Neural progenitor cell (in vitro differentiated cells): ENCODE measurements at regions not wholly inside any gene's neighbourhood (a gene's known extent, or its start where the extent isn't known, plus 50 kb on each side); places are given as distances from the start of the nearest gene placed in this dataset.

ENCODE experiments used
- CTCF ChIP-seq: fragments of 200-600 bp; sonication (generic); IDR thresholded peaks from 2 replicates; pipeline ENCODE4 v1.5.1; 2017; ENCODE audit warnings: antibody characterized with exemption, mild to moderate bottlenecking
- EZH2 ChIP-seq: fragments of 200-600 bp; sonication (generic); IDR thresholded peaks from 2 replicates; pipeline ENCODE4 v1.6.1; 2017; ENCODE audit warnings: antibody characterized with exemption, mild to moderate bottlenecking, moderate library complexity
- EZH2phosphoT487 ChIP-seq: fragments of 200-600 bp; sonication (generic); IDR thresholded peaks from 2 replicates; pipeline ENCODE4 v1.6.1; 2017; ENCODE audit warnings: antibody characterized with exemption

DNA sequence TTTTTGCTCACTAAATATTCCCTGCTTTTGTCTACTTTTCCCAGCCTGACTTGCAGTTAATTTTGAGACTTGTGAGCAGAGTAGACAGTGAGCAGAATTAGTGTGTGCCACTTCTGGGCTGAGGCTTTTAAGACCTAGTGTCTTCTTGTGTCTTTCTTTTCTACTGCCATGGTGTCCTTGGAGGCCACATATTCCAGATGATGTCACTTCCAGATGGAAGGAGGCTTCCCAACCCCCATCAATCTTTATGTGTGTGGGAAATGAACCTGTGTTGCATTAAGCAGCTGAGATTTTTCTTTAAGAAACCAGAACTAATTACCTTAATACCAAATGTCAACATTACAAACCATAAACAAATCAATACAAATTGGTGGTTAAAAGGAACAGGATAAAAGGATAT lies 774.7 kb upstream of the ROBO1 start:
- no peak for TF ChIP-seq CTCF
- no peak for TF ChIP-seq EZH2
- TF ChIP-seq EZH2phosphoT487, result no peak
